WTC11 (cell line): ENCODE measurements at regions not wholly inside any gene's neighbourhood (a gene's known extent, or its start where the extent isn't known, plus 50 kb on each side); places are given as distances from the start of the nearest gene placed in this dataset.
A peak's percentile ranks its signal among the peaks of the same experiment; 100 is the strongest.

Source experiments
- ATAC-seq: fragments of 200-7000 bp; cut with Tn5 transposase; 2 replicates; pipeline ENCODE4 v1.10.0; 2021; ENCODE audit warnings: mild to moderate bottlenecking, moderate library complexity
- CTCF ChIA-PET: fragments of 300-600 bp; sonication (Branson Sonifier 250); formaldehyde crosslinking; loops from one replicate; lab custom pipeline; 2021; ENCODE audit warnings: antibody characterized with exemption; lab: Charles Lee
- POLR2A ChIA-PET: fragments of 350-600 bp; sonication (Branson Sonifier 250); formaldehyde crosslinking; loops from one replicate; lab custom pipeline; 2021; ENCODE audit warnings: antibody characterized with exemption; lab: Charles Lee
- DNase-seq: peaks from one replicate; pipeline ENCODE4 v3.0.0; 2021; ENCODE audit warnings: low spot score
- H3K27ac Mint-ChIP-seq: 2 replicates; pipeline ENCODE4 v1.8.0; 2021; ENCODE audit warnings: mixed read lengths
- H3K27me3 Mint-ChIP-seq: 2 replicates; pipeline ENCODE4 v1.8.0; 2021; ENCODE audit warnings: low read depth, mild to moderate bottlenecking, moderate library complexity, mixed read lengths
- H3K36me3 Mint-ChIP-seq: 2 replicates; pipeline ENCODE4 v1.8.0; 2021; ENCODE audit warnings: mixed read lengths
- H3K4me1 Mint-ChIP-seq: 2 replicates; pipeline ENCODE4 v1.8.0; 2022; ENCODE audit warnings: mixed read lengths
- H3K4me3 Mint-ChIP-seq: 2 replicates; pipeline ENCODE4 v1.8.0; 2021; ENCODE audit warnings: mild to moderate bottlenecking, moderate library complexity, mixed read lengths
- H3K9me3 Mint-ChIP-seq: 2 replicates; pipeline ENCODE4 v1.8.0; 2021; ENCODE audit warnings: mixed read lengths
- CBFB ChIP-seq: sonication (generic); formaldehyde crosslinking; IDR thresholded peaks from 2 replicates; pipeline ENCODE4 v1.8.1; 2022; ENCODE audit warnings: mild to moderate bottlenecking, low read depth, missing genetic modification reagents
- ESRRA ChIP-seq: sonication (generic); formaldehyde crosslinking; IDR thresholded peaks from 2 replicates; pipeline ENCODE4 v1.8.1; 2022; ENCODE audit warnings: mild to moderate bottlenecking, missing genetic modification reagents, borderline replicate concordance
- FOXP4 ChIP-seq: sonication (generic); formaldehyde crosslinking; IDR thresholded peaks from 2 replicates; pipeline ENCODE4 v1.8.0; 2022; ENCODE audit warnings: mild to moderate bottlenecking, missing genetic modification reagents
- GRHL2 ChIP-seq: fragments of 250-450 bp; sonication (Bioruptor Pico); IDR thresholded peaks from 2 replicates; pipeline ENCODE4 v1.8.0; 2022; ENCODE audit warnings: mild to moderate bottlenecking, moderate library complexity; ENCODE audit not compliant: insufficient replicate concordance, severe bottlenecking
- GTF2I ChIP-seq: fragments of 250-450 bp; sonication (Bioruptor Pico); conservative IDR thresholded peaks from 2 replicates; pipeline ENCODE4 v1.4.0; 2021; ENCODE audit warnings: mild to moderate bottlenecking
- JUN ChIP-seq: sonication (generic); formaldehyde crosslinking; IDR thresholded peaks from 2 replicates; pipeline ENCODE4 v1.8.0; 2023; ENCODE audit warnings: mild to moderate bottlenecking, missing genetic modification reagents
- NFYB ChIP-seq: sonication (generic); formaldehyde crosslinking; conservative IDR thresholded peaks from 2 replicates; pipeline ENCODE4 v1.8.0; 2022; ENCODE audit warnings: low read depth, missing genetic modification reagents
- NR2C2 ChIP-seq: sonication (generic); formaldehyde crosslinking; IDR thresholded peaks from 2 replicates; pipeline ENCODE4 v1.8.0; 2022; ENCODE audit warnings: mild to moderate bottlenecking, missing genetic modification reagents
- OVOL2 ChIP-seq: fragments of 250-450 bp; sonication (Bioruptor Pico); IDR thresholded peaks from 2 replicates; pipeline ENCODE4 v1.9.0; 2021; ENCODE audit warnings: mild to moderate bottlenecking, borderline replicate concordance
- RELA ChIP-seq: sonication (generic); formaldehyde crosslinking; IDR thresholded peaks from 2 replicates; pipeline ENCODE4 v1.8.1; 2022; ENCODE audit warnings: missing genetic modification reagents, mild to moderate bottlenecking, borderline replicate concordance
- SMAD3 ChIP-seq: sonication (generic); formaldehyde crosslinking; IDR thresholded peaks from 2 replicates; pipeline ENCODE4 v1.8.0; 2022; ENCODE audit warnings: missing genetic modification reagents, mild to moderate bottlenecking, borderline replicate concordance
- TCF7 ChIP-seq: sonication (generic); formaldehyde crosslinking; IDR thresholded peaks from 2 replicates; pipeline ENCODE4 v1.8.0; 2022; ENCODE audit warnings: mild to moderate bottlenecking, low read depth, missing genetic modification reagents, moderate library complexity
- ZBTB43 ChIP-seq: sonication (generic); formaldehyde crosslinking; IDR thresholded peaks from 2 replicates; pipeline ENCODE4 v1.8.1; 2023; ENCODE audit warnings: mild to moderate bottlenecking, missing genetic modification reagents
- ZNF138 ChIP-seq: sonication (generic); formaldehyde crosslinking; conservative IDR thresholded peaks from 2 replicates; pipeline ENCODE4 v1.8.1; 2022; ENCODE audit warnings: mild to moderate bottlenecking, moderate library complexity, missing genetic modification reagents
- ZNF232 ChIP-seq: sonication (generic); formaldehyde crosslinking; IDR thresholded peaks from 2 replicates; pipeline ENCODE4 v1.8.0; 2022; ENCODE audit warnings: mild to moderate bottlenecking, missing genetic modification reagents
- ZNF263 ChIP-seq: sonication (generic); formaldehyde crosslinking; IDR thresholded peaks from 2 replicates; pipeline ENCODE4 v1.8.1; 2022; ENCODE audit warnings: low read depth, mild to moderate bottlenecking, moderate library complexity, missing genetic modification reagents
- ZSCAN18 ChIP-seq: fragments of 250-450 bp; sonication (Bioruptor Pico); IDR thresholded peaks from 2 replicates; pipeline ENCODE4 v2.1.2; 2022; ENCODE audit warnings: mild to moderate bottlenecking, moderate library complexity
- TF ChIP-seq, protein P1 (sequence below): sonication (generic); formaldehyde crosslinking; IDR thresholded peaks from 2 replicates; pipeline ENCODE4 v1.8.1; 2022; ENCODE audit warnings: low read depth, missing genetic modification reagents, borderline replicate concordance
- TF ChIP-seq, protein P2 (sequence below): fragments of 250-450 bp; sonication (Bioruptor Pico); IDR thresholded peaks from 2 replicates; pipeline ENCODE4 v1.9.0; 2021; ENCODE audit warnings: mild to moderate bottlenecking
- TF ChIP-seq, protein P3 (sequence below): sonication (generic); formaldehyde crosslinking; IDR thresholded peaks from 2 replicates; pipeline ENCODE4 v1.8.1; 2023; ENCODE audit warnings: mild to moderate bottlenecking, missing genetic modification reagents, moderate library complexity
- TF ChIP-seq, protein P4 (sequence below): sonication (generic); formaldehyde crosslinking; IDR thresholded peaks from 2 replicates; pipeline ENCODE4 v1.8.1; 2022; ENCODE audit warnings: mild to moderate bottlenecking, missing genetic modification reagents, moderate library complexity, borderline replicate concordance
- TF ChIP-seq, protein P5 (sequence below): sonication (generic); formaldehyde crosslinking; IDR thresholded peaks from 2 replicates; pipeline ENCODE4 v1.8.1; 2023; ENCODE audit warnings: mild to moderate bottlenecking, missing genetic modification reagents, borderline replicate concordance

DNA sequence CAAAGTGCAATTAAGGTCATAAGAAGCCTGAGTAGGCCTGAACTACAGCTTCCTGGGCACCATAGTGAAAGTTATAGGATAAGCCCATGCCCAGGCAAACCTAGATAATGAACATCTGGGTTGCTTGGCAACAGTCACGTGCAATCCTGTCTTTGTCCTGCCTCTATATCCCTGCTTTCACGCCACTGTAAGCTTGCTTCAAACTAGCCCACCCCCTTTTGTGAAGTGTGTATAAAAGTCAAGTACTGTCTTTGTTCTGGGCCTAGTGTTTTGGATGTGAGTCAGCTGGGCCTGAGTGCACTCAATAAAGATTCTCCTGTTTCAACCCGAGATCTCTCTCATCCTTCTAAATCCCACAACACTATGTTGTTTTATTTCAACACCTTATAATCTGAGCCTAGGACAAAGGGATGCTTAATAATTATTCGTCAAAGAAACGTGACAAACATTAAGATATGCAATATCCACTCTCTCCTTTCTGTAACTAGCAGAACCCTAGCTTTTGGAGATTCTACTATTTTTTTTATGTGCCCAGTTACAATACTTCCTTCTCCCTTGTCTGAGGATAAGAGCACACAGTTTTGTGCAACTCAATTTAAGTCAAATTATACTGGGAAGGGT is 927.8 kb downstream of the SUCLG1 start:
- ATAC-seq (no peak), DNase-seq (no peak)
- H3K4me1 Mint-ChIP-seq = peaks cover 15% of the 10 kb centered on the region
- peaks cover 17% of the 10 kb centered on the region for H3K9me3 Mint-ChIP-seq
- peak overlapping the region; percentile 15; the same call in 1 of the 2 replicates for H3K27ac Mint-ChIP-seq
- no peak overlapping the region for H3K4me3 Mint-ChIP-seq
- ChIA-PET POLR2A (no interaction called here), CTCF (interaction anchor here (1.2 kb wide), 1 partner anchor 14 kb away, joined by 3 read pairs; no protein-coding TSS in a partner anchor)
- H3K36me3 Mint-ChIP-seq = no peaks in the 10 kb centered on the region
- TF ChIP-seq JUN (CRISPR knock-in tag) (no peak), OVOL2 (no peak), GTF2I (CRISPR knock-in tag) (no peak), ZNF232 (CRISPR knock-in tag) (no peak), ZNF263 (CRISPR knock-in tag) (no peak), NR2C2 (no peak)
- TF ChIP-seq, protein P1, sequence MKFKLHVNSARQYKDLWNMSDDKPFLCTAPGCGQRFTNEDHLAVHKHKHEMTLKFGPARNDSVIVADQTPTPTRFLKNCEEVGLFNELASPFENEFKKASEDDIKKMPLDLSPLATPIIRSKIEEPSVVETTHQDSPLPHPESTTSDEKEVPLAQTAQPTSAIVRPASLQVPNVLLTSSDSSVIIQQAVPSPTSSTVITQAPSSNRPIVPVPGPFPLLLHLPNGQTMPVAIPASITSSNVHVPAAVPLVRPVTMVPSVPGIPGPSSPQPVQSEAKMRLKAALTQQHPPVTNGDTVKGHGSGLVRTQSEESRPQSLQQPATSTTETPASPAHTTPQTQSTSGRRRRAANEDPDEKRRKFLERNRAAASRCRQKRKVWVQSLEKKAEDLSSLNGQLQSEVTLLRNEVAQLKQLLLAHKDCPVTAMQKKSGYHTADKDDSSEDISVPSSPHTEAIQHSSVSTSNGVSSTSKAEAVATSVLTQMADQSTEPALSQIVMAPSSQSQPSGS = no peak
- H3K27me3 Mint-ChIP-seq = no peaks in the 10 kb centered on the region

- CTCF ChIA-PET = interaction anchor here (1.8 kb wide), 1 partner anchor 12 kb away, joined by 7 read pairs; no protein-coding TSS in a partner anchor
- TF ChIP-seq ZBTB43 (CRISPR knock-in tag) (no peak), TCF7 (no peak), GRHL2 (CRISPR knock-in tag) (no peak), ZNF263 (CRISPR knock-in tag) (no peak), NR2C2 (no peak), NFYB (CRISPR knock-in tag) (no peak), ZNF138 (CRISPR knock-in tag) (no peak), SMAD3 (CRISPR knock-in tag) (no peak), ESRRA (CRISPR knock-in tag) (no peak), CBFB (CRISPR knock-in tag) (no peak), RELA (CRISPR knock-in tag) (no peak), FOXP4 (CRISPR knock-in tag) (no peak), ZSCAN18 (CRISPR knock-in tag) (no peak)
- TF ChIP-seq, protein P2, sequence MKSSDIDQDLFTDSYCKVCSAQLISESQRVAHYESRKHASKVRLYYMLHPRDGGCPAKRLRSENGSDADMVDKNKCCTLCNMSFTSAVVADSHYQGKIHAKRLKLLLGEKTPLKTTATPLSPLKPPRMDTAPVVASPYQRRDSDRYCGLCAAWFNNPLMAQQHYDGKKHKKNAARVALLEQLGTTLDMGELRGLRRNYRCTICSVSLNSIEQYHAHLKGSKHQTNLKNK = no peak
- TF ChIP-seq, protein P3, sequence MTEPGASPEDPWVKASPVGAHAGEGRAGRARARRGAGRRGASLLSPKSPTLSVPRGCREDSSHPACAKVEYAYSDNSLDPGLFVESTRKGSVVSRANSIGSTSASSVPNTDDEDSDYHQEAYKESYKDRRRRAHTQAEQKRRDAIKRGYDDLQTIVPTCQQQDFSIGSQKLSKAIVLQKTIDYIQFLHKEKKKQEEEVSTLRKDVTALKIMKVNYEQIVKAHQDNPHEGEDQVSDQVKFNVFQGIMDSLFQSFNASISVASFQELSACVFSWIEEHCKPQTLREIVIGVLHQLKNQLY (CRISPR knock-in tag) = no peak
- TF ChIP-seq, protein P4, sequence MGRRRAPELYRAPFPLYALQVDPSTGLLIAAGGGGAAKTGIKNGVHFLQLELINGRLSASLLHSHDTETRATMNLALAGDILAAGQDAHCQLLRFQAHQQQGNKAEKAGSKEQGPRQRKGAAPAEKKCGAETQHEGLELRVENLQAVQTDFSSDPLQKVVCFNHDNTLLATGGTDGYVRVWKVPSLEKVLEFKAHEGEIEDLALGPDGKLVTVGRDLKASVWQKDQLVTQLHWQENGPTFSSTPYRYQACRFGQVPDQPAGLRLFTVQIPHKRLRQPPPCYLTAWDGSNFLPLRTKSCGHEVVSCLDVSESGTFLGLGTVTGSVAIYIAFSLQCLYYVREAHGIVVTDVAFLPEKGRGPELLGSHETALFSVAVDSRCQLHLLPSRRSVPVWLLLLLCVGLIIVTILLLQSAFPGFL (CRISPR knock-in tag) = no peak
- TF ChIP-seq, protein P5, sequence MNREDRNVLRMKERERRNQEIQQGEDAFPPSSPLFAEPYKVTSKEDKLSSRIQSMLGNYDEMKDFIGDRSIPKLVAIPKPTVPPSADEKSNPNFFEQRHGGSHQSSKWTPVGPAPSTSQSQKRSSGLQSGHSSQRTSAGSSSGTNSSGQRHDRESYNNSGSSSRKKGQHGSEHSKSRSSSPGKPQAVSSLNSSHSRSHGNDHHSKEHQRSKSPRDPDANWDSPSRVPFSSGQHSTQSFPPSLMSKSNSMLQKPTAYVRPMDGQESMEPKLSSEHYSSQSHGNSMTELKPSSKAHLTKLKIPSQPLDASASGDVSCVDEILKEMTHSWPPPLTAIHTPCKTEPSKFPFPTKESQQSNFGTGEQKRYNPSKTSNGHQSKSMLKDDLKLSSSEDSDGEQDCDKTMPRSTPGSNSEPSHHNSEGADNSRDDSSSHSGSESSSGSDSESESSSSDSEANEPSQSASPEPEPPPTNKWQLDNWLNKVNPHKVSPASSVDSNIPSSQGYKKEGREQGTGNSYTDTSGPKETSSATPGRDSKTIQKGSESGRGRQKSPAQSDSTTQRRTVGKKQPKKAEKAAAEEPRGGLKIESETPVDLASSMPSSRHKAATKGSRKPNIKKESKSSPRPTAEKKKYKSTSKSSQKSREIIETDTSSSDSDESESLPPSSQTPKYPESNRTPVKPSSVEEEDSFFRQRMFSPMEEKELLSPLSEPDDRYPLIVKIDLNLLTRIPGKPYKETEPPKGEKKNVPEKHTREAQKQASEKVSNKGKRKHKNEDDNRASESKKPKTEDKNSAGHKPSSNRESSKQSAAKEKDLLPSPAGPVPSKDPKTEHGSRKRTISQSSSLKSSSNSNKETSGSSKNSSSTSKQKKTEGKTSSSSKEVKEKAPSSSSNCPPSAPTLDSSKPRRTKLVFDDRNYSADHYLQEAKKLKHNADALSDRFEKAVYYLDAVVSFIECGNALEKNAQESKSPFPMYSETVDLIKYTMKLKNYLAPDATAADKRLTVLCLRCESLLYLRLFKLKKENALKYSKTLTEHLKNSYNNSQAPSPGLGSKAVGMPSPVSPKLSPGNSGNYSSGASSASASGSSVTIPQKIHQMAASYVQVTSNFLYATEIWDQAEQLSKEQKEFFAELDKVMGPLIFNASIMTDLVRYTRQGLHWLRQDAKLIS (CRISPR knock-in tag) = no peak
Measured at GRCh38 chr2:83528767-83529166, 930.3 kb downstream of the SUCLG1 start.

More at GRCh38 chr2:83528767-83529166, 930.3 kb downstream of the SUCLG1 start:
- no peak for DNase-seq
- H3K4me1 Mint-ChIP-seq = peaks cover 6% of the 10 kb centered on the region
- no peaks in the 10 kb centered on the region for H3K27me3 Mint-ChIP-seq
- H3K9me3 Mint-ChIP-seq = peaks cover 17% of the 10 kb centered on the region
- no peaks in the 10 kb centered on the region for H3K36me3 Mint-ChIP-seq
- POLR2A ChIA-PET = no interaction called here
- no peak for ATAC-seq
- H3K27ac Mint-ChIP-seq = no peak overlapping the region
- H3K4me3 Mint-ChIP-seq = no peak overlapping the region
